GM12878 (cell line): ENCODE measurements at regions not wholly inside any gene's neighbourhood (a gene's known extent, or its start where the extent isn't known, plus 50 kb on each side); places are given as distances from the start of the nearest gene placed in this dataset.

ENCODE experiments used
- ATAC-seq: fragments of 200-7000 bp; cut with Tn5 transposase; 3 replicates; pipeline ENCODE4 v1.9.1; 2020; ENCODE audit warnings: mild to moderate bottlenecking, moderate library complexity
- BruUV-seq: library from RNA; stranded (reverse); fragments of 400-500 nt; replicated peaks from 2 replicates; lab custom pipeline; 2021; lab: Mats Ljungman, UMichigan
- CTCF ChIA-PET: fragments of 300-600 bp; sonication (Branson Sonifier 250); formaldehyde crosslinking; extraction: SDS; loops from one replicate; lab custom pipeline; 2021; ENCODE audit warnings: inconsistent platforms; lab: Yijun Ruan, JAX
- POLR2A ChIA-PET: fragments of 350-600 bp; formaldehyde crosslinking; extraction: SDS; loops from one replicate; lab custom pipeline; 2021; ENCODE audit warnings: inconsistent platforms; lab: Charles Lee
- RAD21 ChIA-PET: fragments of 300-600 bp; sonication (Branson Sonifier 250); formaldehyde crosslinking; loops from one replicate; lab custom pipeline; 2023; ENCODE audit warnings: antibody characterized with exemption; ENCODE audit not compliant: unreplicated experiment; lab: Charles Lee
- SMC1A ChIA-PET: fragments of 300-600 bp; sonication (Branson Sonifier 250); formaldehyde crosslinking; loops from one replicate; lab custom pipeline; 2023; ENCODE audit not compliant: unreplicated experiment, uncharacterized antibody; lab: Charles Lee
- DNase-seq: peaks from one replicate; pipeline ENCODE4 v3.0.0-alpha.2; 2011; ENCODE audit warnings: low read depth, low spot score
- FAIRE-seq: peaks from 3 replicates; lab custom pipeline; 2011; peaks lifted over from hg19 to GRCh38; lab: Jason Lieb, UNC
- H2AFZ ChIP-seq: 2 replicates; pipeline ENCODE4 v1.6.0; 2011; ENCODE audit warnings: low read depth, low read length, control low read depth; ENCODE audit not compliant: control insufficient read depth
- H3K27ac ChIP-seq: 2 replicates; pipeline ENCODE4 v1.5.1; 2011; ENCODE audit warnings: control low read depth; ENCODE audit not compliant: control insufficient read depth, insufficient read depth
- H3K27me3 ChIP-seq, 2 experiments: replicated peaks in 1 of 2; 2 replicates each; pipeline versions ENCODE4 v1.6.0 to v1.6.1; 2011; ENCODE audit warnings: low read length in 1 of 2; ENCODE audit not compliant: control insufficient read depth in 2 of 2, insufficient read depth in 2 of 2
- H3K36me3 ChIP-seq, 2 experiments: 2 replicates each; pipeline ENCODE4 v1.5.1; 2011; ENCODE audit warnings: low read length in 1 of 2; ENCODE audit not compliant: control insufficient read depth in 2 of 2, insufficient read depth in 2 of 2
- H3K4me1 ChIP-seq: 2 replicates; pipeline ENCODE4 v1.6.1; 2011; ENCODE audit warnings: mild to moderate bottlenecking, low read length, moderate library complexity, mixed read lengths; ENCODE audit not compliant: control insufficient read depth, insufficient read depth
- H3K4me2 ChIP-seq: 2 replicates; pipeline ENCODE4 v1.6.0; 2011; ENCODE audit warnings: control low read depth; ENCODE audit not compliant: control insufficient read depth, insufficient read depth
- H3K4me3 ChIP-seq: fragments of 200-600 bp; sonication (generic); 2 replicates; pipeline ENCODE4 v1.5.1; 2016
- H3K79me2 ChIP-seq: 2 replicates; pipeline ENCODE4 v1.6.0; 2011; ENCODE audit warnings: low read length; ENCODE audit not compliant: control insufficient read depth, insufficient read depth
- H3K9ac ChIP-seq: 2 replicates; pipeline ENCODE4 v1.8.0; 2011; ENCODE audit warnings: low read length, control low read depth, mixed read lengths; ENCODE audit not compliant: control insufficient read depth, insufficient read depth
- H3K9me3 ChIP-seq: replicated peaks from 3 replicates; pipeline ENCODE4 v1.5.1; 2011; ENCODE audit warnings: mild to moderate bottlenecking, low read length; ENCODE audit not compliant: control insufficient read depth, insufficient read depth
- H4K20me1 ChIP-seq: 2 replicates; pipeline ENCODE4 v1.6.0; 2011; ENCODE audit not compliant: control insufficient read depth, insufficient read depth
- CBX3 ChIP-seq: fragments of 200-600 bp; sonication (generic); IDR thresholded peaks from 2 replicates; pipeline ENCODE4 v1.6.1; 2016; ENCODE audit warnings: low read depth, borderline replicate concordance
- HDAC6 ChIP-seq: fragments of 200-600 bp; sonication (generic); IDR thresholded peaks from one replicate; pipeline ENCODE4 v1.8.0; 2017; ENCODE audit warnings: antibody characterized with exemption; ENCODE audit not compliant: unreplicated experiment
- MTA2 ChIP-seq: fragments of 450-650 bp; IDR thresholded peaks from 2 replicates; pipeline ENCODE4 v1.6.1; 2016; ENCODE audit warnings: low read depth, mild to moderate bottlenecking, moderate library complexity
- NFXL1 ChIP-seq: fragments of 450-650 bp; IDR thresholded peaks from 2 replicates; pipeline ENCODE4 v1.6.1; 2017; ENCODE audit warnings: antibody characterized with exemption, mild to moderate bottlenecking, borderline replicate concordance
- SRF ChIP-seq, 2 experiments: IDR thresholded peaks; 2 replicates each; pipeline ENCODE4 v1.6.1; 2011; ENCODE audit warnings: low read depth in 2 of 2, low read length in 2 of 2, mild to moderate bottlenecking in 1 of 2, moderate library complexity in 1 of 2
- WGBS: methylation state at CpG from one replicate; pipeline ENCODE4 v1.1.6; 2016; ENCODE audit warnings: low lambda C conversion rate; ENCODE audit not compliant: insufficient replicate concordance, insufficient coverage; ENCODE audit errors: missing lambda C conversion rate; 5-methylcytosine and 5-hydroxymethylcytosine counted together
- in situ Hi-C: fragments of 300-500 bp; cut with MboI; formaldehyde crosslinking; loops from 9 replicates; pipeline ENCODE4 v1.14.3; 2018; ENCODE audit warnings: mixed read lengths
- intact Hi-C: fragments of 100-400 bp; cut with micrococcal nuclease; formaldehyde crosslinking; loops from one replicate; pipeline ENCODE4 v1.14.2; 2022; ENCODE audit not compliant: unreplicated experiment
- TF ChIP-seq, protein P1 (sequence below): fragments of 450-650 bp; IDR thresholded peaks from 2 replicates; pipeline ENCODE4 v1.6.1; 2017; ENCODE audit warnings: mild to moderate bottlenecking, moderate library complexity

DNA sequence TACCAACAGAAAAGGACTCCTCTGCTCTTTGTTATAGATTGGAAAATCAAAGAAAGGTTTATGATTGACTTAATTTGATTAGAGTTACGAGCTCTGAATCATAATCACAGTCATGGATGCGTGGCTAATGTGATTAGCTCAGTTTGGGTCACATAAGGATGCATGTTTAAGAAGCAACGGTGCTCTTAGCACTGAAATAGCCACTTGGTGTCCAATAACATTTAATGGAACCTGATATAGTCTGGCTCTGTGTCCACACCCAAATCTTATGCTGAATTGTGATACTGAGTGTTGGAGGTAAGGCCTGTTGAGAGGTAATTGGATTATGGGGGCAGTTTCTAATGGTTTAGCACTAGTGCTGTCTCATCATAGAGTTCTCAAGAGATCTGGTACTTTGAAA is 501.6 kb downstream of the SLC6A15 start:
- in situ Hi-C loops: no loop called here
- RAD21 ChIA-PET: no interaction called here
- Histone ChIP-seq H3K9me3 (no peaks in the 10 kb centered on the region), H3K4me2 (no peak overlapping the region), H3K9ac (no peak overlapping the region), H3K27ac (no peak overlapping the region), H3K4me1 (no peaks in the 10 kb centered on the region), H2AFZ (no peak overlapping the region), H4K20me1 (no peaks in the 10 kb centered on the region), H3K79me2 (no peaks in the 10 kb centered on the region), H3K27me3 (no peaks in the 10 kb centered on the region), H3K4me3 (no peak overlapping the region), H3K36me3 (no peaks in the 10 kb centered on the region)
- ATAC-seq: no peak
- TF ChIP-seq SRF (IDR thresholded peaks at IDR 0.05; ENCODE audit: low read depth in 2 of 2, low read length in 2 of 2) (no peak), MTA2 (no peak), CBX3 (no peak), NFXL1 (no peak), HDAC6 (no peak)
- TF ChIP-seq, protein P1, sequence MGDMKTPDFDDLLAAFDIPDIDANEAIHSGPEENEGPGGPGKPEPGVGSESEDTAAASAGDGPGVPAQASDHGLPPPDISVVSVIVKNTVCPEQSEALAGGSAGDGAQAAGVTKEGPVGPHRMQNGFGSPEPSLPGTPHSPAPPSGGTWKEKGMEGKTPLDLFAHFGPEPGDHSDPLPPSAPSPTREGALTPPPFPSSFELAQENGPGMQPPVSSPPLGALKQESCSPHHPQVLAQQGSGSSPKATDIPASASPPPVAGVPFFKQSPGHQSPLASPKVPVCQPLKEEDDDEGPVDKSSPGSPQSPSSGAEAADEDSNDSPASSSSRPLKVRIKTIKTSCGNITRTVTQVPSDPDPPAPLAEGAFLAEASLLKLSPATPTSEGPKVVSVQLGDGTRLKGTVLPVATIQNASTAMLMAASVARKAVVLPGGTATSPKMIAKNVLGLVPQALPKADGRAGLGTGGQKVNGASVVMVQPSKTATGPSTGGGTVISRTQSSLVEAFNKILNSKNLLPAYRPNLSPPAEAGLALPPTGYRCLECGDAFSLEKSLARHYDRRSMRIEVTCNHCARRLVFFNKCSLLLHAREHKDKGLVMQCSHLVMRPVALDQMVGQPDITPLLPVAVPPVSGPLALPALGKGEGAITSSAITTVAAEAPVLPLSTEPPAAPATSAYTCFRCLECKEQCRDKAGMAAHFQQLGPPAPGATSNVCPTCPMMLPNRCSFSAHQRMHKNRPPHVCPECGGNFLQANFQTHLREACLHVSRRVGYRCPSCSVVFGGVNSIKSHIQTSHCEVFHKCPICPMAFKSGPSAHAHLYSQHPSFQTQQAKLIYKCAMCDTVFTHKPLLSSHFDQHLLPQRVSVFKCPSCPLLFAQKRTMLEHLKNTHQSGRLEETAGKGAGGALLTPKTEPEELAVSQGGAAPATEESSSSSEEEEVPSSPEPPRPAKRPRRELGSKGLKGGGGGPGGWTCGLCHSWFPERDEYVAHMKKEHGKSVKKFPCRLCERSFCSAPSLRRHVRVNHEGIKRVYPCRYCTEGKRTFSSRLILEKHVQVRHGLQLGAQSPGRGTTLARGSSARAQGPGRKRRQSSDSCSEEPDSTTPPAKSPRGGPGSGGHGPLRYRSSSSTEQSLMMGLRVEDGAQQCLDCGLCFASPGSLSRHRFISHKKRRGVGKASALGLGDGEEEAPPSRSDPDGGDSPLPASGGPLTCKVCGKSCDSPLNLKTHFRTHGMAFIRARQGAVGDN: no peak
- no peak for DNase-seq
- BruUV-seq: no TSS peak
- WGBS: 2% methylated on average over 3 of the region's 3 CpGs
- POLR2A ChIA-PET: no interaction called here
- FAIRE-seq: no peak
- intact Hi-C loops: no loop called here
- CTCF ChIA-PET: no interaction called here
- SMC1A ChIA-PET: no interaction called here
